Ishikawa (cell line): ENCODE measurements at regions not wholly inside any gene's neighbourhood (a gene's known extent, or its start where the extent isn't known, plus 50 kb on each side); places are given as distances from the start of the nearest gene placed in this dataset.

Experiments used
- CEBPB ChIP-seq: IDR thresholded peaks from 2 replicates; pipeline ENCODE4 v1.6.1; 2012
- CREB1 ChIP-seq: IDR thresholded peaks from 2 replicates; pipeline ENCODE4 v1.6.1; 2012; ENCODE audit warnings: low read depth
- EGR1 ChIP-seq: IDR thresholded peaks from 2 replicates; pipeline ENCODE4 v1.6.1; 2012
- EP300 ChIP-seq: IDR thresholded peaks from 2 replicates; pipeline ENCODE4 v1.6.1; 2012; ENCODE audit warnings: borderline replicate concordance
- NFIC ChIP-seq: IDR thresholded peaks from 2 replicates; pipeline ENCODE4 v1.6.1; 2012
- RAD21 ChIP-seq: IDR thresholded peaks from 2 replicates; pipeline ENCODE4 v1.6.1; 2012; ENCODE audit warnings: low read depth
- TAF1 ChIP-seq: IDR thresholded peaks from 2 replicates; pipeline ENCODE4 v1.6.1; 2012; ENCODE audit warnings: low read depth, mild to moderate bottlenecking
- TCF12 ChIP-seq: IDR thresholded peaks from 2 replicates; pipeline ENCODE4 v1.6.1; 2012; ENCODE audit warnings: low read depth
- TEAD4 ChIP-seq: IDR thresholded peaks from 2 replicates; pipeline ENCODE4 v1.6.1; 2012
- YY1 ChIP-seq: IDR thresholded peaks from 2 replicates; pipeline ENCODE4 v1.6.1; 2012; ENCODE audit warnings: low read depth
- ZBTB7A ChIP-seq: IDR thresholded peaks from 2 replicates; pipeline ENCODE4 v1.6.1; 2012; ENCODE audit warnings: low read depth
- TF ChIP-seq, protein P1 (sequence below): IDR thresholded peaks from 2 replicates; pipeline ENCODE4 v1.6.1; 2012
- TF ChIP-seq, protein P2 (sequence below): IDR thresholded peaks from 2 replicates; pipeline ENCODE4 v1.6.1; 2012; ENCODE audit warnings: low read depth, mild to moderate bottlenecking

DNA sequence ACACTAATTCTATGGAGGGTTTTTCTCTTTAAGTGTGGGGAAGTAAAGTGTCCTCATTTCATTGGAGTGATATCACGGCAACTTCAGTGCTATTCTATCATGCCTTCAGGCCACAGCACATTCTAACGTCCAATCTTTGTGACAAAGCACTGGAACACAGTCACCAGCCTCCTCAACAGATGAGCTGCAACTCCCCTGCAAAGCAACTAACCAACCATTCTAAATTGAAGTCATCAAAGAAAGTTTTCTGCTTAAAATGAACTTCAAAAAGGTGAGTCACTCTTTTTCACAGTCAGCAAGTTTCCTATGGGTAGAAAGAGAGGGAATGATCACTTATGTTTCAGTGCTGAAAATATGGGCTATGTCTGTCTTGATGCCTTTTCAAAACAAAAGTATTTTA, 190.8 kb downstream of the ELAVL2 start:
- no peak for TF ChIP-seq ZBTB7A

DNA sequence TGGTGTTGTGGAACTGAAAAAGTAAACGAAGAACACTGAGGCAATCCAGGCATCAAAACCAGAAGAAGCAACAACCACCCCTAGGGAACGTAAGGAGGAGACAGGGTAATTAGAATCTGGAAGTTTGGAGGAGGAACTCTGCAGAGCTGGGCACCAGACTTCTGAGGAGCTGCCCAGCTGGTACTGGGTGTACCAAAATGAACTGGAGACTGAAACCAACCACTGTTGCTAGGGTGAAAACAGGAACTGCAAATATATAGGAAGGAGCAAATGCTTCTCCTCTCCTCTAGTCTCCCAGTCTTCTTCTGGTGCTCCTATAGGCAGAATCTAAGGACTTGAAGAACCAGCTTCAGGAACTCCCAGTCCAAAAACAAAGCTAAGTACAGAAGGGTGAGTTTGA, 189.8 kb downstream of the ELAVL2 start:
- no peak for TF ChIP-seq NFIC
- TF ChIP-seq EGR1 = no peak
- TF ChIP-seq TAF1 = no peak
- TF ChIP-seq, protein P1, sequence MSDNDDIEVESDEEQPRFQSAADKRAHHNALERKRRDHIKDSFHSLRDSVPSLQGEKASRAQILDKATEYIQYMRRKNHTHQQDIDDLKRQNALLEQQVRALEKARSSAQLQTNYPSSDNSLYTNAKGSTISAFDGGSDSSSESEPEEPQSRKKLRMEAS = no peak
- TF ChIP-seq RAD21 = no peak
- no peak for TF ChIP-seq YY1
- no peak for TF ChIP-seq CREB1
- no peak for TF ChIP-seq EP300
- no peak for TF ChIP-seq CEBPB
- TF ChIP-seq, protein P2, sequence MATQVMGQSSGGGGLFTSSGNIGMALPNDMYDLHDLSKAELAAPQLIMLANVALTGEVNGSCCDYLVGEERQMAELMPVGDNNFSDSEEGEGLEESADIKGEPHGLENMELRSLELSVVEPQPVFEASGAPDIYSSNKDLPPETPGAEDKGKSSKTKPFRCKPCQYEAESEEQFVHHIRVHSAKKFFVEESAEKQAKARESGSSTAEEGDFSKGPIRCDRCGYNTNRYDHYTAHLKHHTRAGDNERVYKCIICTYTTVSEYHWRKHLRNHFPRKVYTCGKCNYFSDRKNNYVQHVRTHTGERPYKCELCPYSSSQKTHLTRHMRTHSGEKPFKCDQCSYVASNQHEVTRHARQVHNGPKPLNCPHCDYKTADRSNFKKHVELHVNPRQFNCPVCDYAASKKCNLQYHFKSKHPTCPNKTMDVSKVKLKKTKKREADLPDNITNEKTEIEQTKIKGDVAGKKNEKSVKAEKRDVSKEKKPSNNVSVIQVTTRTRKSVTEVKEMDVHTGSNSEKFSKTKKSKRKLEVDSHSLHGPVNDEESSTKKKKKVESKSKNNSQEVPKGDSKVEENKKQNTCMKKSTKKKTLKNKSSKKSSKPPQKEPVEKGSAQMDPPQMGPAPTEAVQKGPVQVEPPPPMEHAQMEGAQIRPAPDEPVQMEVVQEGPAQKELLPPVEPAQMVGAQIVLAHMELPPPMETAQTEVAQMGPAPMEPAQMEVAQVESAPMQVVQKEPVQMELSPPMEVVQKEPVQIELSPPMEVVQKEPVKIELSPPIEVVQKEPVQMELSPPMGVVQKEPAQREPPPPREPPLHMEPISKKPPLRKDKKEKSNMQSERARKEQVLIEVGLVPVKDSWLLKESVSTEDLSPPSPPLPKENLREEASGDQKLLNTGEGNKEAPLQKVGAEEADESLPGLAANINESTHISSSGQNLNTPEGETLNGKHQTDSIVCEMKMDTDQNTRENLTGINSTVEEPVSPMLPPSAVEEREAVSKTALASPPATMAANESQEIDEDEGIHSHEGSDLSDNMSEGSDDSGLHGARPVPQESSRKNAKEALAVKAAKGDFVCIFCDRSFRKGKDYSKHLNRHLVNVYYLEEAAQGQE = no peak

DNA sequence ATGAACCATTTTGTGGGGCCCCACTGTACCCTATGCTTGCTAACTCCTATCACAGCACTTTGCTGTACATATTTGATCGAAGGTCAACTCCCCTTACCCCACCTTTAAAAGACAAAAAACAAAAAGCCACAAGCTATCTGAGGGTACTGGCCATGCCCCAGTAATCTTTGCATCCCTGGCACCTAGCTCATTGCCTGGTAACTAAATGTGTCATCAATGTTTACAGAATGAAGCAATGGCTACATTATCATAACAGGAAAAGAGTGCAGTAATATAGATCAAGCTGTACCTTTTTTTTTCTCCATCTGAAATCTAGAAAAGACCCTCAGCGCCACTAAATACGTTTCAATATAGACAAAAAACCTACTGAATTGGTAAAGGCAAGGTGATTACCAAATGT, 188.0 kb downstream of the ELAVL2 start:
- TF ChIP-seq, protein P2 = no peak
- TF ChIP-seq TEAD4 (no peak), RAD21 (no peak), EP300 (no peak), CEBPB (no peak), TCF12 (no peak)

DNA sequence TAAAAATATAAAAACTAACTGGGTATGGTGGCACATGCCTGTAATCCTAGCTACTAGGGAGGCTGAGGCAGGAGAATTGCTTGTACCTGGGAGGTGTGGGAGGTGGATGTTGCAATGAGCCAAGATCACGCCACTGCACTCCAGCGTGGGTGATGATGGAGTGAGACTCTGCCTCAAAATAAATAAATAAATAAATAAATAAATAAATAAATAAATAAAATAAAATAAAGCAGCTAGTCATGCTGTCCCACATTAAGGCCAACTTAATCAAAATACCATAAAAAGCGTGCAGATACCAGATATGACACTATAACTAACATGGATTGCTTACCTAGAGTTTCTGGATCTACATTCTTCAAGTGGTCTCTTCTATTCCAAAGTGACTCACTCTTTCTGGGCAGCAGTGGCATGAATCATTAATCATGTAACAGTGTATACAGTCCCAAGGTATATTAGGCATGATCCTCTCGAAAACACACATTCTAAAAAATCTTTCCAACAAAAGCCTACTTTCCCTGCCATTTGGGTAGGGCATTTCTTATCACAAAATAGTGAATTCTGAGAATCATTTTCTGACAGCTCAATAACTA, 187.1 kb downstream of the ELAVL2 start:
- TF ChIP-seq TCF12 = no peak
